ENCODE measurements at regions not wholly inside any gene's neighbourhood (a gene's known extent, or its start where the extent isn't known, plus 50 kb on each side); places are given as distances from the start of the nearest gene placed in this dataset.

- no peak overlapping the region for H3K4me3 Mint-ChIP-seq
- H3K27me3 Mint-ChIP-seq: peaks cover 6 to 19% of the 10 kb centered on the region in 2 donors
- ATAC-seq (replicated peaks in 1 of 4) (no peak), DNase-seq (no peak)
- Histone ChIP-seq H3K4me1 (ENCODE audit: control insufficient read depth in 1 of 2, extremely low read depth in 1 of 2, insufficient read depth in 2 of 2, low read length in 2 of 2) (no peaks in the 10 kb centered on the region), H3K27ac (ENCODE audit: low read length) (no peak overlapping the region), H3K27me3 (replicated peaks in 1 of 2; ENCODE audit: control insufficient read depth in 2 of 2, extremely low read depth in 1 of 2, insufficient read depth in 2 of 2, low read length in 1 of 2) (peaks cover 0 to 13% of the 10 kb centered on the region in 2 experiments), H3K9me3 (no peaks in the 10 kb centered on the region), H3K4me3 (ENCODE audit: control insufficient read depth in 1 of 2, extremely low read depth in 1 of 2, low read length in 1 of 2) (no peak overlapping the region), H3K36me3 (ENCODE audit: control insufficient read depth in 2 of 2, extremely low read depth in 1 of 2, insufficient read depth in 1 of 2, low read length in 1 of 2) (no peaks in the 10 kb centered on the region)
- no peaks in the 10 kb centered on the region for H3K36me3 Mint-ChIP-seq
- no peaks in the 10 kb centered on the region for H3K4me1 Mint-ChIP-seq
- ChIA-PET CTCF (no interaction called here), POLR2A (no interaction called here)
- WGBS (ENCODE audit: insufficient coverage): no CpG with 5 or more reads among the region's 2 CpGs
- H3K27ac Mint-ChIP-seq: no peak overlapping the region
- no peaks in the 10 kb centered on the region for H3K9me3 Mint-ChIP-seq
Observed at GRCh38 chr1:115175596-115175995, 86.3 kb upstream of the TSPAN2 start.

- Mint-ChIP-seq H3K27ac (no peak overlapping the region), H3K36me3 (no peaks in the 10 kb centered on the region), H3K27me3 (peaks cover 5 to 29% of the 10 kb centered on the region in 2 donors), H3K4me3 (no peak overlapping the region), H3K4me1 (no peaks in the 10 kb centered on the region), H3K9me3 (no peaks in the 10 kb centered on the region)
- H3K36me3 ChIP-seq (ENCODE audit: control insufficient read depth in 2 of 2, extremely low read depth in 1 of 2, insufficient read depth in 1 of 2, low read length in 1 of 2): no peaks in the 10 kb centered on the region
- no peaks in the 10 kb centered on the region for H3K4me1 ChIP-seq (ENCODE audit: control insufficient read depth in 1 of 2, extremely low read depth in 1 of 2, insufficient read depth in 2 of 2, low read length in 2 of 2)
- ChIA-PET CTCF (no interaction called here), POLR2A (no interaction called here)
- ATAC-seq (replicated peaks in 1 of 4) (no peak), DNase-seq (no peak)
- no CpG with 5 or more reads among the region's 1 CpG for WGBS (ENCODE audit: insufficient coverage)
- H3K27me3 ChIP-seq (replicated peaks in 1 of 2; ENCODE audit: control insufficient read depth in 2 of 2, extremely low read depth in 1 of 2, insufficient read depth in 2 of 2, low read length in 1 of 2): peaks cover 0 to 9% of the 10 kb centered on the region in 2 experiments
- H3K9me3 ChIP-seq: no peaks in the 10 kb centered on the region
- H3K4me3 ChIP-seq (ENCODE audit: control insufficient read depth in 1 of 2, extremely low read depth in 1 of 2, low read length in 1 of 2): no peak overlapping the region
- no peak overlapping the region for H3K27ac ChIP-seq (ENCODE audit: low read length)
Observed at GRCh38 chr1:115173151-115173550, 83.8 kb upstream of the TSPAN2 start.

DNA sequence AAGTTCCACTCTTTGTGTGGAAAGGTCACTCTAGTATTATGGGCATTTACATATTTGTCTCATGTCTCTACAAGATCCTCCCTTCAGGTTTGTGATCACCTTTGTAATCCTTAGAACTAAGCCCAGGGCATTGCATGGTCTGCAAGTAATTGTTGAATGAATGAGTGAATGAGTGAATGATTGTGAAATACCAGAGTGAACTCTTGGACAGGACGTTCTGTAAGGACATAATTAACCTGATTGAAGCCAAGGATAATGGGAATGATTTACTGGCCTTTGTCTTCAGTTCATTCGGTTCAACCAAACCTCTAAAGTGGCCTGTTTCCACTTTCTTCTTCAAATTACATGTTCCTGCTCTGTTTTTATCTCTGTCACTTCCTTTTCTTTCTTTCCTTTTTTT is 83.0 kb upstream of the TSPAN2 start:
- H3K27me3 ChIP-seq (replicated peaks in 1 of 2; ENCODE audit: control insufficient read depth in 2 of 2, extremely low read depth in 1 of 2, insufficient read depth in 2 of 2, low read length in 1 of 2): peaks cover 0 to 9% of the 10 kb centered on the region in 2 experiments
- H3K36me3 ChIP-seq (ENCODE audit: control insufficient read depth in 2 of 2, extremely low read depth in 1 of 2, insufficient read depth in 1 of 2, low read length in 1 of 2): no peaks in the 10 kb centered on the region
- no peak overlapping the region for H3K27ac ChIP-seq (ENCODE audit: low read length)
- Mint-ChIP-seq H3K4me3 (no peak overlapping the region), H3K9me3 (no peaks in the 10 kb centered on the region), H3K27me3 (peaks cover 9 to 38% of the 10 kb centered on the region in 2 donors), H3K36me3 (no peaks in the 10 kb centered on the region), H3K27ac (no peak overlapping the region), H3K4me1 (no peaks in the 10 kb centered on the region)
- DNase-seq: no peak
- H3K9me3 ChIP-seq: no peaks in the 10 kb centered on the region
- WGBS (ENCODE audit: insufficient coverage): 40% methylated on average over 2 of the region's 2 CpGs
- H3K4me3 ChIP-seq (ENCODE audit: control insufficient read depth in 1 of 2, extremely low read depth in 1 of 2, low read length in 1 of 2): no peak overlapping the region
- H3K4me1 ChIP-seq (ENCODE audit: control insufficient read depth in 1 of 2, extremely low read depth in 1 of 2, insufficient read depth in 2 of 2, low read length in 2 of 2): no peaks in the 10 kb centered on the region
- ATAC-seq (replicated peaks in 1 of 4): no peak
- ChIA-PET CTCF (no interaction called here), POLR2A (no interaction called here)

- peaks cover 14 to 42% of the 10 kb centered on the region in 2 donors for H3K27me3 Mint-ChIP-seq
- H3K4me1 Mint-ChIP-seq: no peaks in the 10 kb centered on the region
- H3K27ac ChIP-seq (ENCODE audit: low read length): no peak overlapping the region
- ChIA-PET POLR2A (no interaction called here), CTCF (no interaction called here)
- no peak overlapping the region for H3K4me3 ChIP-seq (ENCODE audit: control insufficient read depth in 1 of 2, extremely low read depth in 1 of 2, low read length in 1 of 2)
- ATAC-seq (replicated peaks in 1 of 4) (no peak), DNase-seq (no peak)
- peaks cover 0 to 8% of the 10 kb centered on the region in 2 experiments for H3K27me3 ChIP-seq (replicated peaks in 1 of 2; ENCODE audit: control insufficient read depth in 2 of 2, extremely low read depth in 1 of 2, insufficient read depth in 2 of 2, low read length in 1 of 2)
- no peaks in the 10 kb centered on the region for H3K4me1 ChIP-seq (ENCODE audit: control insufficient read depth in 1 of 2, extremely low read depth in 1 of 2, insufficient read depth in 2 of 2, low read length in 2 of 2)
- H3K36me3 Mint-ChIP-seq: no peaks in the 10 kb centered on the region
- H3K9me3 Mint-ChIP-seq: no peaks in the 10 kb centered on the region
- H3K27ac Mint-ChIP-seq: no peak overlapping the region
- WGBS (ENCODE audit: insufficient coverage): no CpG with 5 or more reads among the region's 2 CpGs
- no peak overlapping the region for H3K4me3 Mint-ChIP-seq
- H3K36me3 ChIP-seq (ENCODE audit: control insufficient read depth in 2 of 2, extremely low read depth in 1 of 2, insufficient read depth in 1 of 2, low read length in 1 of 2): no peaks in the 10 kb centered on the region
- H3K9me3 ChIP-seq: no peaks in the 10 kb centered on the region
Observed at GRCh38 chr1:115170961-115171392, 81.7 kb upstream of the TSPAN2 start.

- Histone ChIP-seq H3K36me3 (ENCODE audit: control insufficient read depth in 2 of 2, extremely low read depth in 1 of 2, insufficient read depth in 1 of 2, low read length in 1 of 2) (no peaks in the 10 kb centered on the region), H3K27me3 (replicated peaks in 1 of 2; ENCODE audit: control insufficient read depth in 2 of 2, extremely low read depth in 1 of 2, insufficient read depth in 2 of 2, low read length in 1 of 2) (peaks cover 0 to 3% of the 10 kb centered on the region in 2 experiments), H3K4me3 (ENCODE audit: control insufficient read depth in 1 of 2, extremely low read depth in 1 of 2, low read length in 1 of 2) (no peak overlapping the region), H3K4me1 (ENCODE audit: control insufficient read depth in 1 of 2, extremely low read depth in 1 of 2, insufficient read depth in 2 of 2, low read length in 2 of 2) (no peaks in the 10 kb centered on the region), H3K9me3 (no peaks in the 10 kb centered on the region), H3K27ac (ENCODE audit: low read length) (no peak overlapping the region)
- ATAC-seq (replicated peaks in 1 of 4) (no peak), DNase-seq (no peak)
- Mint-ChIP-seq H3K27ac (no peak overlapping the region), H3K4me3 (no peak overlapping the region), H3K27me3 (peaks cover 17 to 42% of the 10 kb centered on the region in 2 donors), H3K36me3 (no peaks in the 10 kb centered on the region), H3K9me3 (no peaks in the 10 kb centered on the region), H3K4me1 (no peaks in the 10 kb centered on the region)
- CTCF ChIA-PET: no interaction called here
- POLR2A ChIA-PET: no interaction called here
- no CpG with 5 or more reads among the region's 1 CpG for WGBS (ENCODE audit: insufficient coverage)
Observed at GRCh38 chr1:115170377-115170776, 81.1 kb upstream of the TSPAN2 start.

DNA sequence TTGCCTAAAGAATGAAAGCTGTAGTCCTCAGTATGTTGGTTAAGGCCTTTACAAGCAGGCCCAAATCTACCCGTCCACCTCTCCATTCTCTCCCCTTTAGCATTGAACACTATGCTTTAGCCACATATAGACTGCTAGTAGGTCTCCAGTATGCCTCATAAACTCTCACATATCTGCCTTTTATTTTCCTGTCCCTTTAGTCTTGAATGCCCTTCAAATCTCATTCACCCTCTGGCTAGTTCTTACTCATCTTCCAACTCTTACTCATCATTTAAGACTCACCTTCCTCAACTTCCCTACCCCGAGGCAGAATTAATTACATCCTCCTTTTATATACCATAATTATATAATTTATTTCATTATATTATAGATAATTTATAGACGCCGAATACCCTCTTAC is 78.7 kb upstream of the TSPAN2 start:
- no peaks in the 10 kb centered on the region for H3K9me3 Mint-ChIP-seq
- H3K27ac ChIP-seq (ENCODE audit: low read length): no peak overlapping the region
- no peak overlapping the region for H3K4me3 Mint-ChIP-seq
- ATAC-seq (replicated peaks in 1 of 4) (no peak), DNase-seq (no peak)
- POLR2A ChIA-PET: no interaction called here
- H3K27me3 Mint-ChIP-seq: peaks cover 23 to 42% of the 10 kb centered on the region in 2 donors
- H3K9me3 ChIP-seq: no peaks in the 10 kb centered on the region
- peaks cover 0 to 3% of the 10 kb centered on the region in 2 experiments for H3K27me3 ChIP-seq (replicated peaks in 1 of 2; ENCODE audit: control insufficient read depth in 2 of 2, extremely low read depth in 1 of 2, insufficient read depth in 2 of 2, low read length in 1 of 2)
- H3K36me3 ChIP-seq (ENCODE audit: control insufficient read depth in 2 of 2, extremely low read depth in 1 of 2, insufficient read depth in 1 of 2, low read length in 1 of 2): no peaks in the 10 kb centered on the region
- H3K4me3 ChIP-seq (ENCODE audit: control insufficient read depth in 1 of 2, extremely low read depth in 1 of 2, low read length in 1 of 2): no peak overlapping the region
- H3K4me1 Mint-ChIP-seq: no peaks in the 10 kb centered on the region
- CTCF ChIA-PET: no interaction called here
- no peaks in the 10 kb centered on the region for H3K4me1 ChIP-seq (ENCODE audit: control insufficient read depth in 1 of 2, extremely low read depth in 1 of 2, insufficient read depth in 2 of 2, low read length in 2 of 2)
- no CpG with 5 or more reads among the region's 4 CpGs for WGBS (ENCODE audit: insufficient coverage)
- H3K27ac Mint-ChIP-seq: no peak overlapping the region
- H3K36me3 Mint-ChIP-seq: no peaks in the 10 kb centered on the region

GRCh38 chr1:115166531-115167091 is 77.3 kb upstream of the TSPAN2 start:
- CTCF ChIA-PET: interaction anchor here in 1 of 2 donors (1.0 kb wide), 1 partner anchor 42 kb away, joined by 3 read pairs; no protein-coding TSS in a partner anchor
- no peaks in the 10 kb centered on the region for H3K9me3 Mint-ChIP-seq
- H3K36me3 Mint-ChIP-seq: no peaks in the 10 kb centered on the region
- H3K27ac Mint-ChIP-seq: no peak overlapping the region
- H3K4me1 ChIP-seq (ENCODE audit: control insufficient read depth in 1 of 2, extremely low read depth in 1 of 2, insufficient read depth in 2 of 2, low read length in 2 of 2): no peaks in the 10 kb centered on the region
- no peaks in the 10 kb centered on the region for H3K4me1 Mint-ChIP-seq
- DNase-seq: no peak
- H3K27ac ChIP-seq (ENCODE audit: low read length): no peak overlapping the region
- no peak for ATAC-seq (replicated peaks in 1 of 4)
- POLR2A ChIA-PET: no interaction called here
- H3K27me3 ChIP-seq (replicated peaks in 1 of 2; ENCODE audit: control insufficient read depth in 2 of 2, extremely low read depth in 1 of 2, insufficient read depth in 2 of 2, low read length in 1 of 2): peaks cover 0 to 6% of the 10 kb centered on the region in 2 experiments
- no peaks in the 10 kb centered on the region for H3K36me3 ChIP-seq (ENCODE audit: control insufficient read depth in 2 of 2, extremely low read depth in 1 of 2, insufficient read depth in 1 of 2, low read length in 1 of 2)
- H3K27me3 Mint-ChIP-seq: peaks cover 23 to 40% of the 10 kb centered on the region in 2 donors
- H3K4me3 Mint-ChIP-seq: no peak overlapping the region
- H3K9me3 ChIP-seq: no peaks in the 10 kb centered on the region
- H3K4me3 ChIP-seq (ENCODE audit: control insufficient read depth in 1 of 2, extremely low read depth in 1 of 2, low read length in 1 of 2): no peak overlapping the region
